ENCODE measurements at regions not wholly inside any gene's neighbourhood (a gene's known extent, or its start where the extent isn't known, plus 50 kb on each side); places are given as distances from the start of the nearest gene placed in this dataset.

- no peak for DNase-seq
- no peak for TF ChIP-seq EZH2 (IDR thresholded peaks at IDR 0.05; ENCODE audit: borderline replicate concordance, low read depth, low read length, severe bottlenecking)
- no peak for TF ChIP-seq CTCF (IDR thresholded peaks at IDR 0.05; ENCODE audit: borderline replicate concordance, extremely low read depth, low read length, poor library complexity, severe bottlenecking)
- no peaks in the 10 kb centered on the region for H3K4me1 ChIP-seq (ENCODE audit: insufficient read depth, low read length)
- H3K27ac ChIP-seq (ENCODE audit: low read length), result no peak overlapping the region
- no peak overlapping the region for H3K9ac ChIP-seq (ENCODE audit: low read depth, low read length)
- no peaks in the 10 kb centered on the region for H3K79me2 ChIP-seq (ENCODE audit: insufficient read depth, low read length)
- no peaks in the 10 kb centered on the region for H4K20me1 ChIP-seq (ENCODE audit: insufficient read depth, low read length)
- H3K27me3 ChIP-seq (ENCODE audit: insufficient read depth, low read length, poor library complexity), result no peaks in the 10 kb centered on the region
- H3K4me2 ChIP-seq (ENCODE audit: insufficient read depth, low read length), result no peak overlapping the region
- H3K9me3 ChIP-seq (ENCODE audit: insufficient read depth, low read length, severe bottlenecking), result no peaks in the 10 kb centered on the region
- no peak overlapping the region for H2AFZ ChIP-seq (ENCODE audit: low read depth, low read length)
- ATAC-seq (ENCODE audit: insufficient read depth, low read depth), result no peak
- H3K36me3 ChIP-seq (ENCODE audit: insufficient read depth, low read length), result no peaks in the 10 kb centered on the region
- no peak overlapping the region for H3K4me3 ChIP-seq (ENCODE audit: low read depth in 1 of 2, low read length in 2 of 2)
Observed at GRCh38 chr1:104072915-104073371, 323.2 kb downstream of the AMY1C start.

- Histone ChIP-seq H3K4me1 (ENCODE audit: insufficient read depth, low read length) (no peaks in the 10 kb centered on the region), H3K36me3 (ENCODE audit: insufficient read depth, low read length) (no peaks in the 10 kb centered on the region), H2AFZ (ENCODE audit: low read depth, low read length) (no peak overlapping the region), H3K79me2 (ENCODE audit: insufficient read depth, low read length) (no peaks in the 10 kb centered on the region), H3K4me3 (ENCODE audit: low read depth in 1 of 2, low read length in 2 of 2) (no peak overlapping the region), H3K9ac (ENCODE audit: low read depth, low read length) (no peak overlapping the region), H3K4me2 (ENCODE audit: insufficient read depth, low read length) (no peak overlapping the region), H3K9me3 (ENCODE audit: insufficient read depth, low read length, severe bottlenecking) (no peaks in the 10 kb centered on the region), H4K20me1 (ENCODE audit: insufficient read depth, low read length) (no peaks in the 10 kb centered on the region), H3K27ac (ENCODE audit: low read length) (no peak overlapping the region), H3K27me3 (ENCODE audit: insufficient read depth, low read length, poor library complexity) (no peaks in the 10 kb centered on the region)
- ATAC-seq (ENCODE audit: insufficient read depth, low read depth) (no peak), DNase-seq (no peak)
- TF ChIP-seq CTCF (IDR thresholded peaks at IDR 0.05; ENCODE audit: borderline replicate concordance, extremely low read depth, low read length, poor library complexity, severe bottlenecking) (no peak), EZH2 (IDR thresholded peaks at IDR 0.05; ENCODE audit: borderline replicate concordance, low read depth, low read length, severe bottlenecking) (no peak)
Observed at GRCh38 chr1:104073463-104073902, 323.8 kb downstream of the AMY1C start.

GRCh38 chr1:104082221-104082620 is 332.5 kb downstream of the AMY1C start:
- Histone ChIP-seq H3K4me2 (ENCODE audit: insufficient read depth, low read length) (no peak overlapping the region), H3K79me2 (ENCODE audit: insufficient read depth, low read length) (no peaks in the 10 kb centered on the region), H3K36me3 (ENCODE audit: insufficient read depth, low read length) (no peaks in the 10 kb centered on the region), H3K4me3 (ENCODE audit: low read depth in 1 of 2, low read length in 2 of 2) (no peak overlapping the region), H3K9ac (ENCODE audit: low read depth, low read length) (no peak overlapping the region), H3K9me3 (ENCODE audit: insufficient read depth, low read length, severe bottlenecking) (no peaks in the 10 kb centered on the region), H3K4me1 (ENCODE audit: insufficient read depth, low read length) (no peaks in the 10 kb centered on the region), H3K27ac (ENCODE audit: low read length) (no peak overlapping the region), H4K20me1 (ENCODE audit: insufficient read depth, low read length) (no peaks in the 10 kb centered on the region), H3K27me3 (ENCODE audit: insufficient read depth, low read length, poor library complexity) (no peaks in the 10 kb centered on the region), H2AFZ (ENCODE audit: low read depth, low read length) (no peak overlapping the region)
- DNase-seq (no peak), ATAC-seq (ENCODE audit: insufficient read depth, low read depth) (no peak)
- TF ChIP-seq EZH2 (IDR thresholded peaks at IDR 0.05; ENCODE audit: borderline replicate concordance, low read depth, low read length, severe bottlenecking) (no peak), CTCF (IDR thresholded peaks at IDR 0.05; ENCODE audit: borderline replicate concordance, extremely low read depth, low read length, poor library complexity, severe bottlenecking) (no peak)

- no peak overlapping the region for H3K9ac ChIP-seq (ENCODE audit: low read depth, low read length)
- no peaks in the 10 kb centered on the region for H3K79me2 ChIP-seq (ENCODE audit: insufficient read depth, low read length)
- DNase-seq (no peak), ATAC-seq (ENCODE audit: insufficient read depth, low read depth) (no peak)
- no peaks in the 10 kb centered on the region for H3K36me3 ChIP-seq (ENCODE audit: insufficient read depth, low read length)
- H3K27ac ChIP-seq (ENCODE audit: low read length), result no peak overlapping the region
- no peak for TF ChIP-seq EZH2 (IDR thresholded peaks at IDR 0.05; ENCODE audit: borderline replicate concordance, low read depth, low read length, severe bottlenecking)
- TF ChIP-seq CTCF (IDR thresholded peaks at IDR 0.05; ENCODE audit: borderline replicate concordance, extremely low read depth, low read length, poor library complexity, severe bottlenecking), result no peak
- H3K9me3 ChIP-seq (ENCODE audit: insufficient read depth, low read length, severe bottlenecking), result no peaks in the 10 kb centered on the region
- H3K4me3 ChIP-seq (ENCODE audit: low read depth in 1 of 2, low read length in 2 of 2), result no peak overlapping the region
- no peak overlapping the region for H3K4me2 ChIP-seq (ENCODE audit: insufficient read depth, low read length)
- no peaks in the 10 kb centered on the region for H4K20me1 ChIP-seq (ENCODE audit: insufficient read depth, low read length)
- no peak overlapping the region for H2AFZ ChIP-seq (ENCODE audit: low read depth, low read length)
- H3K4me1 ChIP-seq (ENCODE audit: insufficient read depth, low read length), result no peaks in the 10 kb centered on the region
- H3K27me3 ChIP-seq (ENCODE audit: insufficient read depth, low read length, poor library complexity), result no peaks in the 10 kb centered on the region
Observed at GRCh38 chr1:104084380-104084779, 334.7 kb downstream of the AMY1C start.
